NT2/D1 (cell line): ENCODE measurements at regions not wholly inside any gene's neighbourhood (a gene's known extent, or its start where the extent isn't known, plus 50 kb on each side); places are given as distances from the start of the nearest gene placed in this dataset.

Experiments used
- SUZ12 ChIP-seq: IDR thresholded peaks from 2 replicates; pipeline ENCODE4 v1.6.1; 2011; ENCODE audit not compliant: insufficient read length, insufficient read depth; ENCODE audit errors: extremely low read depth
- YY1 ChIP-seq: IDR thresholded peaks from 2 replicates; pipeline ENCODE4 v1.6.1; 2011; ENCODE audit not compliant: insufficient read length, insufficient read depth

DNA sequence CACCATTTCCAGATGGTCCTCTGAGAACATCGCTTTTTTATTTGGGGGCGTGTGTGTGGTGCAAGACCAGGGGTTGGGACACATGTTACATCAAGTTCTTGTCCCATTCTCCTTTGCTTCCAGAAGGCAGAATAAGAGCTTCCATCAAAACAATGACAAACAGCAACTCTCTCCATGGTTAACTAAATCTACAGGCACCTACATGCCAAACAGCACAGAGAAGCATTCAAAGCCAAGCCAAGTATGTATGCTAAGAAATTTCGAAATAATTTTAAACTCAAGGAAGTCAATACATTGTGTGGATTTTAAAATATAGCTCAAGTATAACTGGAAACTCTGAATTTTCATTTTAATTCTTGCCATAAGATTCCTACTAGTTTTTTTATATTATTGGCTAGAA lies 105.6 kb downstream of the SEC61B start:
- TF ChIP-seq SUZ12 = no peak
- no peak for TF ChIP-seq YY1
